Esophagus muscularis mucosa (tissue), 4 donors: ENCODE measurements at regions not wholly inside any gene's neighbourhood (a gene's known extent, or its start where the extent isn't known, plus 50 kb on each side); places are given as distances from the start of the nearest gene placed in this dataset.

Experiments used
- CTCF ChIP-seq, 3 experiments: fragments of 200-600 bp in 2 of 3; fragments of 450-650 bp in 1 of 3; sonication (generic) in 2 of 3; IDR thresholded peaks; one replicate each; pipeline ENCODE4 v1.5.1; 2017 to 2019; ENCODE audit warnings: antibody characterized with exemption in 3 of 3, mild to moderate bottlenecking in 2 of 3, moderate library complexity in 1 of 3
- EP300 ChIP-seq: sonication (generic); formaldehyde crosslinking; IDR thresholded peaks from one replicate; pipeline ENCODE4 v1.6.1; 2017; ENCODE audit warnings: antibody characterized with exemption
- POLR2A ChIP-seq: fragments of 450-650 bp; IDR thresholded peaks from one replicate; pipeline ENCODE4 v1.6.1; 2017; ENCODE audit warnings: antibody characterized with exemption, moderate library complexity, mild to moderate bottlenecking, low read depth
- POLR2AphosphoS5 ChIP-seq, 2 donors: sonication (generic); formaldehyde crosslinking; IDR thresholded peaks; one replicate each; pipeline ENCODE4 v1.6.1; 2017; ENCODE audit warnings: antibody characterized with exemption in 2 of 2

GRCh38 chr5:50995285-50995942 is 329.0 kb downstream of the PARP8 start:
- no peak for TF ChIP-seq EP300
- no peak for TF ChIP-seq CTCF (IDR thresholded peaks at IDR 0.05)
- no peak for TF ChIP-seq POLR2AphosphoS5 (IDR thresholded peaks at IDR 0.05)
- TF ChIP-seq POLR2A = no peak
